Endodermal cell (in vitro differentiated cells): ENCODE measurements at regions not wholly inside any gene's neighbourhood (a gene's known extent, or its start where the extent isn't known, plus 50 kb on each side); places are given as distances from the start of the nearest gene placed in this dataset.

Experiments used
- DNase-seq: peaks from one replicate; pipeline ENCODE4 v3.0.0-alpha.2; 2017
- H3K27ac ChIP-seq: 2 replicates; pipeline ENCODE4 v1.5.1; 2013; ENCODE audit warnings: mild to moderate bottlenecking, low read depth, low read length, moderate library complexity
- H3K27me3 ChIP-seq: 2 replicates; pipeline ENCODE4 v1.6.1; 2013; ENCODE audit warnings: mild to moderate bottlenecking, low read length, moderate library complexity; ENCODE audit not compliant: insufficient read depth, control insufficient read depth, poor library complexity, severe bottlenecking
- H3K36me3 ChIP-seq: 2 replicates; pipeline ENCODE4 v1.7.0; 2013; ENCODE audit warnings: mild to moderate bottlenecking, low read length, moderate library complexity; ENCODE audit not compliant: control insufficient read depth, insufficient read depth
- H3K4me1 ChIP-seq: one replicate; pipeline ENCODE4 v1.7.0; 2013; ENCODE audit warnings: low read length; ENCODE audit not compliant: control insufficient read depth, insufficient read depth
- H3K4me3 ChIP-seq: 2 replicates; pipeline ENCODE4 v1.5.1; 2013; ENCODE audit warnings: mild to moderate bottlenecking, low read length, moderate library complexity
- H3K9ac ChIP-seq: 2 replicates; pipeline ENCODE4 v1.6.1; 2013; ENCODE audit warnings: mild to moderate bottlenecking, low read length, moderate library complexity; ENCODE audit not compliant: poor library complexity, severe bottlenecking; ENCODE audit errors: extremely low read depth
- H3K9me3 ChIP-seq: 2 replicates; pipeline ENCODE4 v1.6.1; 2013; ENCODE audit warnings: mild to moderate bottlenecking, low read length, moderate library complexity; ENCODE audit not compliant: control insufficient read depth
- H3K27ac Mint-ChIP-seq: 2 replicates; pipeline ENCODE4 v1.8.0; 2020; ENCODE audit warnings: mixed read lengths
- H3K27me3 Mint-ChIP-seq: 2 replicates; pipeline ENCODE4 v1.8.0; 2021; ENCODE audit warnings: mild to moderate bottlenecking, mixed read lengths; ENCODE audit not compliant: insufficient read depth
- H3K36me3 Mint-ChIP-seq: 2 replicates; pipeline ENCODE4 v1.8.0; 2020; ENCODE audit warnings: low read depth, mixed read lengths
- H3K4me1 Mint-ChIP-seq: 2 replicates; pipeline ENCODE4 v1.8.0; 2020; ENCODE audit warnings: mixed read lengths
- H3K4me3 Mint-ChIP-seq: 2 replicates; pipeline ENCODE4 v1.8.0; 2020; ENCODE audit warnings: mild to moderate bottlenecking, moderate library complexity, mixed read lengths
- H3K9me3 Mint-ChIP-seq: 2 replicates; pipeline ENCODE4 v1.8.0; 2020; ENCODE audit warnings: mild to moderate bottlenecking, mixed read lengths
- WGBS, 2 experiments: methylation state at CpG; one replicate each; pipeline versions ENCODE4 v1.1.5 to v1.1.7; 2013; ENCODE audit warnings: missing lambda C conversion rate in 2 of 2, mixed read lengths in 1 of 2; ENCODE audit not compliant: insufficient coverage in 1 of 2, insufficient read length in 1 of 2; 5-methylcytosine and 5-hydroxymethylcytosine counted together
- TF ChIP-seq, protein P1 (sequence below): fragments of 200-600 bp; sonication (generic); conservative IDR thresholded peaks from 2 replicates; pipeline ENCODE4 v1.5.0; 2021; ENCODE audit warnings: antibody characterized with exemption, mild to moderate bottlenecking

DNA sequence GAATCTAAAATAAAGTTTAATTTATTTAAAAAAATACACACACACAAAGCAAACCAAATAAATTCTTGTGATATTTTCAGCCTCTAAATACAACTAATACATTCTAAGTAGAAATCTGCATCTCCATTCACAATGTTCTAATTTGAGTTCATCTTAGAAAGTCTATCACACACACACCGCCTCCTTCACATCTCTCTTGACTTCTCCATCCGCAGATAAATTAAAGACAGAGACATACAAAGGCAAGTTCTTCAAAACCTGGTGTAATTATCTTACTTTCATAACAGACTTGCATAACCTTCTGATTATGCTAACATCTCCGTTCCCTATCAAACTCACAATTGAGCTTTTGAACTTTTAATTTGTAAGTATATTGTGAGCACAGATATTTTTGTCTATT, 657.3 kb downstream of the VGLL3 start:
- Mint-ChIP-seq H3K27ac (no peak overlapping the region), H3K4me1 (no peaks in the 10 kb centered on the region), H3K9me3 (no peaks in the 10 kb centered on the region), H3K27me3 (no peaks in the 10 kb centered on the region), H3K4me3 (no peak overlapping the region), H3K36me3 (no peaks in the 10 kb centered on the region)
- H3K36me3 ChIP-seq, result no peaks in the 10 kb centered on the region
- WGBS, 2 experiments, result 98 to 100% methylated on average over 2 of the region's 3 CpGs
- no peaks in the 10 kb centered on the region for H3K9me3 ChIP-seq
- no peaks in the 10 kb centered on the region for H3K27me3 ChIP-seq
- H3K4me3 ChIP-seq, result no peak overlapping the region
- no peak for DNase-seq
- H3K9ac ChIP-seq, result no peak overlapping the region
- TF ChIP-seq, protein P1, sequence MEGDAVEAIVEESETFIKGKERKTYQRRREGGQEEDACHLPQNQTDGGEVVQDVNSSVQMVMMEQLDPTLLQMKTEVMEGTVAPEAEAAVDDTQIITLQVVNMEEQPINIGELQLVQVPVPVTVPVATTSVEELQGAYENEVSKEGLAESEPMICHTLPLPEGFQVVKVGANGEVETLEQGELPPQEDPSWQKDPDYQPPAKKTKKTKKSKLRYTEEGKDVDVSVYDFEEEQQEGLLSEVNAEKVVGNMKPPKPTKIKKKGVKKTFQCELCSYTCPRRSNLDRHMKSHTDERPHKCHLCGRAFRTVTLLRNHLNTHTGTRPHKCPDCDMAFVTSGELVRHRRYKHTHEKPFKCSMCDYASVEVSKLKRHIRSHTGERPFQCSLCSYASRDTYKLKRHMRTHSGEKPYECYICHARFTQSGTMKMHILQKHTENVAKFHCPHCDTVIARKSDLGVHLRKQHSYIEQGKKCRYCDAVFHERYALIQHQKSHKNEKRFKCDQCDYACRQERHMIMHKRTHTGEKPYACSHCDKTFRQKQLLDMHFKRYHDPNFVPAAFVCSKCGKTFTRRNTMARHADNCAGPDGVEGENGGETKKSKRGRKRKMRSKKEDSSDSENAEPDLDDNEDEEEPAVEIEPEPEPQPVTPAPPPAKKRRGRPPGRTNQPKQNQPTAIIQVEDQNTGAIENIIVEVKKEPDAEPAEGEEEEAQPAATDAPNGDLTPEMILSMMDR, result no peak
- no peak overlapping the region for H3K27ac ChIP-seq
- H3K4me1 ChIP-seq, result no peaks in the 10 kb centered on the region

DNA sequence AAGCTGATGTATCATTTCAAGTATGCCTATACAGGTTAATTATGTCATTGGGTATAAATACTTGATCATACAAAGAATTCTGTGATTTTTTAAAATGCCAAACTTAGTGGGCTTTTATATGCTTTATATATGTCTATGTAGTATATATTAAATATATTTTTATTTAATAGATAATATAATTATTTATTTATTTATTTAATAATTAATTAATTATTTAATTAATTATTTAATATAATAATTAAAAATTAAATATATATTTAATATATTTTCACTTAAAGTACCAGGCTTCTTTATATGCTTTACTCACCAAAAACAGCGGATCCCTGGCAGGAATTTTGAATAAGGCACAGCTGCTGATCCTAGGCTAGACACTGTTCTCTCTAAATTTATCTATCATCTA, 687.0 kb downstream of the VGLL3 start:
- H3K36me3 Mint-ChIP-seq, result no peaks in the 10 kb centered on the region
- DNase-seq, result no peak
- Histone ChIP-seq H3K4me1 (no peaks in the 10 kb centered on the region), H3K27ac (no peak overlapping the region), H3K9ac (no peak overlapping the region), H3K27me3 (no peaks in the 10 kb centered on the region), H3K36me3 (no peaks in the 10 kb centered on the region), H3K9me3 (no peaks in the 10 kb centered on the region), H3K4me3 (no peak overlapping the region)
- TF ChIP-seq, protein P1, result no peak
- H3K27ac Mint-ChIP-seq, result no peak overlapping the region
- H3K4me1 Mint-ChIP-seq, result no peaks in the 10 kb centered on the region
- peaks cover 5% of the 10 kb centered on the region for H3K9me3 Mint-ChIP-seq
- no peaks in the 10 kb centered on the region for H3K27me3 Mint-ChIP-seq
- H3K4me3 Mint-ChIP-seq, result no peak overlapping the region
- 100% methylated on average over 1 of the region's 1 CpG for WGBS, 2 experiments

DNA sequence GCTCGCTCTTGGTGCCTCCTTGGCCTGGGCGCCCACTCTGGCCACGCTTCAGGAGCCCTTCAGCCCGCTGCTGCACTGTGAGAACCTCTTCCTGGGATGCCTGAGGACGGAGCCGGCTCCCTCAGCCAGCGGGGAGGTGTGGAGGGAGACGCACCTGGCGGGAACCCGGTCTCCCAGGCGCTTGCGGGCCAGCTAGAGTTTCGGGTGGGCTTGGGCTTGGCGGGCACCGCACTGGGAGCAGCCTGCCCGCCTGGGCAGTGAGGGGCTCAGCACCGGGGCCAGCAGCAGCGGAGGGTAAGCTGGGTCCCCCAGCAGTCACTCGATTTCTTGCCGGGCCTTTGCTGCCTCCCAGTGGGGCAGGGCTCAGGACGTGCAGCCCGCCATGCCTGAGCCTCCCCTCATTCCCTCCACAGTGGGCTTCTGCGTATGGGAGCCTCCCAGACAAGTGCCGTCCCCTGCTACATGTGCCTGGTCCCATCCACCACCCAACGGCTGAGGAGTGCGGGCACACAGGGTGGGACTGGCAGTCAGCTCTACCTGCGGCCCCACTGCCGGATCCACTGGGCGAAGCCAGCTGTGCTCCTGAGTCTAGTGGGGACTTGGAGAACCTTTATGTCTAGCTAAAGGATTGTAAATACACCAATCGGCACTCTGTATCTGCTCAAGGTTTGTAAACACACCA, 708.7 kb downstream of the VGLL3 start:
- H3K27ac Mint-ChIP-seq, result no peak overlapping the region
- no peaks in the 10 kb centered on the region for H3K36me3 ChIP-seq
- TF ChIP-seq, protein P1, result no peak
- H3K36me3 Mint-ChIP-seq, result no peaks in the 10 kb centered on the region
- H3K4me1 ChIP-seq, result no peaks in the 10 kb centered on the region
- no peaks in the 10 kb centered on the region for H3K27me3 ChIP-seq
- no peaks in the 10 kb centered on the region for H3K27me3 Mint-ChIP-seq
- no peak overlapping the region for H3K4me3 ChIP-seq
- WGBS, 2 experiments, result 93 to 94% methylated on average over 20 to 30 of the region's 30 CpGs
- no peaks in the 10 kb centered on the region for H3K9me3 ChIP-seq
- no peak overlapping the region for H3K9ac ChIP-seq
- DNase-seq, result no peak
- H3K9me3 Mint-ChIP-seq, result peaks cover 7% of the 10 kb centered on the region
- H3K4me1 Mint-ChIP-seq, result no peaks in the 10 kb centered on the region
- no peak overlapping the region for H3K4me3 Mint-ChIP-seq
- no peak overlapping the region for H3K27ac ChIP-seq
